BJ (cell line): ENCODE measurements at regions not wholly inside any gene's neighbourhood (a gene's known extent, or its start where the extent isn't known, plus 50 kb on each side); places are given as distances from the start of the nearest gene placed in this dataset.

Experiments
- CTCF ChIA-PET: fragments of 350-600 bp; formaldehyde crosslinking; extraction: SDS; loops from one replicate; lab custom pipeline; 2021; ENCODE audit warnings: antibody characterized with exemption, inconsistent platforms; lab: Yijun Ruan, JAX
- POLR2A ChIA-PET: fragments of 300-600 bp; sonication (Branson Sonifier 250); formaldehyde crosslinking; extraction: SDS; loops from one replicate; lab custom pipeline; 2021; ENCODE audit warnings: antibody characterized with exemption; lab: Charles Lee
- DNase-seq: peaks from one replicate; pipeline ENCODE4 v3.0.0-alpha.2; 2011; ENCODE audit warnings: low read depth
- H3K27me3 ChIP-seq: 2 replicates; pipeline ENCODE4 v1.6.0; 2011; ENCODE audit warnings: low read length; ENCODE audit not compliant: control insufficient read depth, insufficient read depth
- H3K36me3 ChIP-seq: 2 replicates; pipeline ENCODE4 v1.5.1; 2011; ENCODE audit warnings: low read length; ENCODE audit not compliant: control insufficient read depth, insufficient read depth
- H3K4me3 ChIP-seq: 2 replicates; pipeline ENCODE4 v1.5.1; 2011; ENCODE audit warnings: low read depth, mild to moderate bottlenecking, control low read depth, low read length
- CTCF ChIP-seq: IDR thresholded peaks from 2 replicates; pipeline ENCODE4 v1.5.1; 2011; ENCODE audit warnings: low read depth, mild to moderate bottlenecking, control low read depth, inconsistent platforms, low read length, moderate library complexity; ENCODE audit not compliant: insufficient read depth

- H3K4me3 ChIP-seq: no peak overlapping the region
- no peaks in the 10 kb centered on the region for H3K36me3 ChIP-seq
- no peak for TF ChIP-seq CTCF
- no peak for DNase-seq
- ChIA-PET CTCF (interaction anchor here (1.6 kb wide), 1 partner anchor 191 kb away, joined by 8 read pairs; no protein-coding TSS in a partner anchor), POLR2A (no interaction called here)
- no peaks in the 10 kb centered on the region; the same call in 1 of the 2 replicates for H3K27me3 ChIP-seq
Observed at GRCh38 chr12:123047289-123047688, 66.8 kb downstream of the ARL6IP4 start.

GRCh38 chr12:123046431-123046830 lies 66.0 kb downstream of the ARL6IP4 start:
- ChIA-PET POLR2A (no interaction called here), CTCF (interaction anchor here (1.6 kb wide), 1 partner anchor 191 kb away, joined by 8 read pairs; no protein-coding TSS in a partner anchor)
- no peak for TF ChIP-seq CTCF
- H3K36me3 ChIP-seq: no peaks in the 10 kb centered on the region
- H3K4me3 ChIP-seq: no peak overlapping the region
- DNase-seq: no peak
- no peaks in the 10 kb centered on the region; the same call in 1 of the 2 replicates for H3K27me3 ChIP-seq

- Histone ChIP-seq H3K4me3 (no peak overlapping the region), H3K27me3 (no peaks in the 10 kb centered on the region; the same call in none of the 2 replicates), H3K36me3 (no peaks in the 10 kb centered on the region)
- CTCF ChIA-PET: interaction anchor here (0.6 to 12.0 kb wide), 4 partner anchors 25 to 1184 kb away, joined by 3 to 156 read pairs (median 16); partner anchors contain the start of genes MPHOSPH9, MTRFR and PITPNM2
- no peak for DNase-seq
- no peak for TF ChIP-seq CTCF
- POLR2A ChIA-PET: no interaction called here
Observed at GRCh38 chr12:123045678-123046077, 65.2 kb downstream of the ARL6IP4 start.

GRCh38 chr12:123044351-123044750 lies 63.9 kb downstream of the ARL6IP4 start:
- Histone ChIP-seq H3K36me3 (no peaks in the 10 kb centered on the region), H3K27me3 (no peaks in the 10 kb centered on the region; the same call in 1 of the 2 replicates), H3K4me3 (no peak overlapping the region)
- ChIA-PET CTCF (interaction anchor here (0.7 to 12.0 kb wide), 18 partner anchors 10 to 546 kb away, joined by 3 to 156 read pairs (median 4); partner anchors contain the start of genes MPHOSPH9, MTRFR and PITPNM2), POLR2A (no interaction called here)
- DNase-seq: no peak
- no peak for TF ChIP-seq CTCF

GRCh38 chr12:123043536-123044001 lies 63.1 kb downstream of the ARL6IP4 start:
- ChIA-PET POLR2A (interaction anchor here (0.9 kb wide), 1 partner anchor 189 kb away, joined by 4 read pairs; the partner anchor contains the start of gene MPHOSPH9), CTCF (interaction anchor here (0.6 to 12.0 kb wide), 41 partner anchors 9 to 575 kb away, joined by 3 to 156 read pairs (median 4); partner anchors contain the start of genes ABCB9, KMT5A, MPHOSPH9 and MTRFR)
- Histone ChIP-seq H3K4me3 (no peak overlapping the region), H3K36me3 (no peaks in the 10 kb centered on the region), H3K27me3 (no peaks in the 10 kb centered on the region; the same call in 1 of the 2 replicates)
- peak; percentile 92 for TF ChIP-seq CTCF
- peak; percentile 58 for DNase-seq
